ENCODE measurements at regions not wholly inside any gene's neighbourhood (a gene's known extent, or its start where the extent isn't known, plus 50 kb on each side); places are given as distances from the start of the nearest gene placed in this dataset.

DNA sequence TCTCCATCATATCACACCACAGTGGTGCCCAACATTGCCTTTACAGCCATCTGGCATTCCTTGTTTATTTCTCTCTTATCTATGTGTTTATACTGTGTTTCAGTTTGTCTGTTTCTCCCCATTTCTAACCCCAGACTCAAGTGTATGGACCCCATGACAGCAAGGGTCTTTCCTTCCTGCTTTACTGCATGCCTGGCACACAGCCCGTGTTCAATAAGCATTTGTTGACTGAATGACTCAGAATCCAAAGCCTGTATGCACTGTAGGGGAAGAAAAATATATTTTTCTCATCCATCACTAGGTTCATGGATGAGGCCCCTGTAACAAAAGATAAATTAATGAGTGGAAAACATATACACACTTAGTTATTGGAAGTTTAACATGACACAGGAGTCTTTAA lies 190.8 kb upstream of the SEMA6A start:
- DNase-seq, result no peak
- Mint-ChIP-seq H3K27ac (no peak overlapping the region), H3K4me3 (no peak overlapping the region), H3K27me3 (no peaks in the 10 kb centered on the region), H3K4me1 (no peaks in the 10 kb centered on the region), H3K36me3 (ENCODE audit: low read depth) (no peaks in the 10 kb centered on the region), H3K9me3 (no peaks in the 10 kb centered on the region)
- ChIA-PET POLR2A (no interaction called here), CTCF (no interaction called here)

DNA sequence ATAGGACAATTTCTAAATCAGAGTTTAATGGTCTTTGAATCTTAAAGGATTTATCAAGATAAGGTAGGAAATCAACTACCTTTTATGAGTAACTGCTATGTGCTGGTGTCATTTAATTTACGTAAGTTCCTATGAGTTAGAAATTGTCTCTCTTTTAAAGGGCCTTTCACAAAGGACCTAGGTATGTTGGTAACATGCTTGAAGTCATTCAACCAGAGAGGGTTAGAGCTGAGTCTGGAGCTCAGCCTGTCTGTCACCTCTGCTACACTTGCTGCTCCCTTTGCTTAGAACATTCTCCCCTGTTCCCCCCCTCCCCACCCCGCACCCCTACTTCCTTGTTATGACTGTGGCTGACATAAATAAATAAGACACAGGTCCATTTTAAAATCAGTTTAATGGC lies 190.3 kb upstream of the SEMA6A start:
- Mint-ChIP-seq H3K36me3 (ENCODE audit: low read depth) (no peaks in the 10 kb centered on the region), H3K4me3 (no peak overlapping the region), H3K4me1 (no peaks in the 10 kb centered on the region), H3K27me3 (no peaks in the 10 kb centered on the region), H3K27ac (no peak overlapping the region), H3K9me3 (no peaks in the 10 kb centered on the region)
- no peak for DNase-seq
- ChIA-PET POLR2A (no interaction called here), CTCF (no interaction called here)

- no peak for DNase-seq
- Mint-ChIP-seq H3K27ac (no peak overlapping the region), H3K36me3 (ENCODE audit: low read depth) (no peaks in the 10 kb centered on the region), H3K4me3 (no peak overlapping the region), H3K27me3 (no peaks in the 10 kb centered on the region), H3K9me3 (no peaks in the 10 kb centered on the region), H3K4me1 (no peaks in the 10 kb centered on the region)
- POLR2A ChIA-PET, result no interaction called here
- CTCF ChIA-PET, result no interaction called here
These were observed 189.6 kb upstream of the SEMA6A start for GRCh38 chr5:116763987-116764866.

- Mint-ChIP-seq H3K36me3 (ENCODE audit: low read depth) (no peaks in the 10 kb centered on the region), H3K9me3 (peaks cover 2% of the 10 kb centered on the region), H3K4me1 (no peaks in the 10 kb centered on the region), H3K27ac (no peak overlapping the region), H3K27me3 (no peaks in the 10 kb centered on the region), H3K4me3 (no peak overlapping the region)
- POLR2A ChIA-PET, result no interaction called here
- DNase-seq, result no peak
- CTCF ChIA-PET, result no interaction called here
These were observed 185.4 kb upstream of the SEMA6A start for GRCh38 chr5:116759860-116760640.

GRCh38 chr5:116757326-116757725 lies 182.7 kb upstream of the SEMA6A start:
- ChIA-PET POLR2A (no interaction called here), CTCF (no interaction called here)
- DNase-seq, result no peak
- H3K4me3 Mint-ChIP-seq, result no peak overlapping the region
- H3K4me1 Mint-ChIP-seq, result no peaks in the 10 kb centered on the region
- no peaks in the 10 kb centered on the region for H3K36me3 Mint-ChIP-seq (ENCODE audit: low read depth)
- no peak overlapping the region for H3K27ac Mint-ChIP-seq
- no peaks in the 10 kb centered on the region for H3K27me3 Mint-ChIP-seq
- peaks cover 2% of the 10 kb centered on the region for H3K9me3 Mint-ChIP-seq

DNA sequence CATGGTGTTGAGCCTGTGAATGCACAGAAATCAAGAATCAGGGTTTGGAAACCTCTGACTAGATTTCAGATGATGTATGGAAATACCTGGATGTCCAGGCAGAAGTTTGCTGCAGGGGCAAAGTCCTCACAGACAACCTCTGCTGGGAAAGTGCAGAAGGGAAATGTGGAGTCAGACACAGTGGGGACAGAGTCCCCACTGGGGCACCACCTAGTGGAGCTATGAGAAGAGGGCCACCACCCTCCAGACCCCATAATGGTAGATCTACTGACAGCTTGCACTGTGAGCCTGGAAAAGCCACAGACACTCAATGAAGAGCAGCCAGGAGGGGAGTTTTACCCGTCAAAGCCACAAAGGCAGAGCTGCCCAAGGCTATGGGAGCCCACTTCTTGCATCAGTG lies 181.9 kb upstream of the SEMA6A start:
- Mint-ChIP-seq H3K27ac (no peak overlapping the region), H3K4me1 (no peaks in the 10 kb centered on the region), H3K36me3 (ENCODE audit: low read depth) (no peaks in the 10 kb centered on the region), H3K27me3 (no peaks in the 10 kb centered on the region), H3K4me3 (no peak overlapping the region), H3K9me3 (peaks cover 2% of the 10 kb centered on the region)
- CTCF ChIA-PET, result no interaction called here
- POLR2A ChIA-PET, result no interaction called here
- no peak for DNase-seq

- Mint-ChIP-seq H3K36me3 (ENCODE audit: low read depth) (no peaks in the 10 kb centered on the region), H3K4me3 (no peak overlapping the region), H3K4me1 (no peaks in the 10 kb centered on the region), H3K27ac (no peak overlapping the region), H3K9me3 (peaks cover 2% of the 10 kb centered on the region), H3K27me3 (no peaks in the 10 kb centered on the region)
- DNase-seq, result no peak
- POLR2A ChIA-PET, result no interaction called here
- CTCF ChIA-PET, result no interaction called here
These were observed 179.9 kb upstream of the SEMA6A start for GRCh38 chr5:116754556-116754955.

- Mint-ChIP-seq H3K27ac (no peak overlapping the region), H3K36me3 (ENCODE audit: low read depth) (no peaks in the 10 kb centered on the region), H3K27me3 (no peaks in the 10 kb centered on the region), H3K4me1 (no peaks in the 10 kb centered on the region), H3K4me3 (no peak overlapping the region), H3K9me3 (no peaks in the 10 kb centered on the region)
- ChIA-PET POLR2A (interaction anchor here (0.7 kb wide), 1 partner anchor 49 kb away, joined by 4 read pairs; no protein-coding TSS in a partner anchor), CTCF (no interaction called here)
- DNase-seq, result no peak
These were observed 177.1 kb upstream of the SEMA6A start for GRCh38 chr5:116751684-116752083.

- no peaks in the 10 kb centered on the region for H3K4me1 Mint-ChIP-seq
- no peak overlapping the region for H3K27ac Mint-ChIP-seq
- H3K27me3 Mint-ChIP-seq, result no peaks in the 10 kb centered on the region
- ChIA-PET POLR2A (interaction anchor here (0.7 kb wide), 1 partner anchor 48 kb away, joined by 4 read pairs; no protein-coding TSS in a partner anchor), CTCF (no interaction called here)
- no peaks in the 10 kb centered on the region for H3K9me3 Mint-ChIP-seq
- no peak for DNase-seq
- no peaks in the 10 kb centered on the region for H3K36me3 Mint-ChIP-seq (ENCODE audit: low read depth)
- no peak overlapping the region for H3K4me3 Mint-ChIP-seq
These were observed 176.3 kb upstream of the SEMA6A start for GRCh38 chr5:116750631-116751580.

DNA sequence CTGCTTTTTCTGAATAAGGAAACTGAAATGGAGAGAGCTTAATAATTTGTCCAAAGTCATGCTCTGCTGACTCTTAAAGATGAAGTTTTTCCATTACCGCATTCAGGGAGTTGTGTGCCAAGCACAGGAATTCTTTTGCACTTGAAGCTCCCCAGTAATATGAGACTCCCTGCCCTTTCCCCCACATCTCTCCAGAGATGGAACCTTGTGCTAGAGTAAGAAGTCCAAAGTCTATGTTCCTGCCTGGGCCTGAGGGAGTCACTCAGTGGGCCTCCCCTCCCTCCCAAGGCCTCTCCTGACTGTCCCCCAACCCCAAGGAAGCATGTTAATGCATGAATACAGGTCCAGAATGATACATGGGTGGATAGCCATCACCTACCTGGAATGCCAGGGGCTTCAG lies 173.3 kb upstream of the SEMA6A start:
- Mint-ChIP-seq H3K9me3 (peaks cover 8% of the 10 kb centered on the region), H3K4me3 (no peak overlapping the region), H3K4me1 (no peaks in the 10 kb centered on the region), H3K27ac (no peak overlapping the region), H3K36me3 (ENCODE audit: low read depth) (no peaks in the 10 kb centered on the region), H3K27me3 (no peaks in the 10 kb centered on the region)
- no peak for DNase-seq
- ChIA-PET POLR2A (no interaction called here), CTCF (no interaction called here)

GRCh38 chr5:116746668-116747067 lies 172.0 kb upstream of the SEMA6A start:
- DNase-seq, result no peak
- no peak overlapping the region for H3K4me3 Mint-ChIP-seq
- H3K27ac Mint-ChIP-seq, result no peak overlapping the region
- H3K27me3 Mint-ChIP-seq, result no peaks in the 10 kb centered on the region
- no peaks in the 10 kb centered on the region for H3K36me3 Mint-ChIP-seq (ENCODE audit: low read depth)
- H3K4me1 Mint-ChIP-seq, result no peaks in the 10 kb centered on the region
- peaks cover 8% of the 10 kb centered on the region for H3K9me3 Mint-ChIP-seq
- ChIA-PET CTCF (no interaction called here), POLR2A (no interaction called here)

- Mint-ChIP-seq H3K36me3 (ENCODE audit: low read depth) (no peaks in the 10 kb centered on the region), H3K4me1 (no peaks in the 10 kb centered on the region), H3K27ac (no peak overlapping the region), H3K4me3 (no peak overlapping the region), H3K9me3 (peaks cover 8% of the 10 kb centered on the region), H3K27me3 (no peaks in the 10 kb centered on the region)
- ChIA-PET POLR2A (no interaction called here), CTCF (no interaction called here)
- no peak for DNase-seq
These were observed 166.1 kb upstream of the SEMA6A start for GRCh38 chr5:116740771-116741170.

GRCh38 chr5:116739571-116739970 lies 164.9 kb upstream of the SEMA6A start:
- no peaks in the 10 kb centered on the region for H3K36me3 Mint-ChIP-seq (ENCODE audit: low read depth)
- ChIA-PET CTCF (no interaction called here), POLR2A (interaction anchor here (0.6 kb wide), 1 partner anchor 114 kb away, joined by 3 read pairs; no protein-coding TSS in a partner anchor)
- no peaks in the 10 kb centered on the region for H3K4me1 Mint-ChIP-seq
- H3K9me3 Mint-ChIP-seq, result peaks cover 8% of the 10 kb centered on the region
- no peak for DNase-seq
- no peaks in the 10 kb centered on the region for H3K27me3 Mint-ChIP-seq
- H3K27ac Mint-ChIP-seq, result no peak overlapping the region
- H3K4me3 Mint-ChIP-seq, result no peak overlapping the region
